GM12878 (cell line): ENCODE measurements at regions not wholly inside any gene's neighbourhood (a gene's known extent, or its start where the extent isn't known, plus 50 kb on each side); places are given as distances from the start of the nearest gene placed in this dataset.

ENCODE experiments used
- ATAC-seq: fragments of 200-7000 bp; cut with Tn5 transposase; 3 replicates; pipeline ENCODE4 v1.9.1; 2020; ENCODE audit warnings: mild to moderate bottlenecking, moderate library complexity
- BruUV-seq: library from RNA; stranded (reverse); fragments of 400-500 nt; replicated peaks from 2 replicates; lab custom pipeline; 2021; lab: Mats Ljungman, UMichigan
- CTCF ChIA-PET: fragments of 300-600 bp; sonication (Branson Sonifier 250); formaldehyde crosslinking; extraction: SDS; loops from one replicate; lab custom pipeline; 2021; ENCODE audit warnings: inconsistent platforms; lab: Yijun Ruan, JAX
- POLR2A ChIA-PET: fragments of 350-600 bp; formaldehyde crosslinking; extraction: SDS; loops from one replicate; lab custom pipeline; 2021; ENCODE audit warnings: inconsistent platforms; lab: Charles Lee
- RAD21 ChIA-PET: fragments of 300-600 bp; sonication (Branson Sonifier 250); formaldehyde crosslinking; loops from one replicate; lab custom pipeline; 2023; ENCODE audit warnings: antibody characterized with exemption; ENCODE audit not compliant: unreplicated experiment; lab: Charles Lee
- SMC1A ChIA-PET: fragments of 300-600 bp; sonication (Branson Sonifier 250); formaldehyde crosslinking; loops from one replicate; lab custom pipeline; 2023; ENCODE audit not compliant: unreplicated experiment, uncharacterized antibody; lab: Charles Lee
- DNase-seq: peaks from one replicate; pipeline ENCODE4 v3.0.0-alpha.2; 2011; ENCODE audit warnings: low read depth, low spot score
- FAIRE-seq: peaks from 3 replicates; lab custom pipeline; 2011; peaks lifted over from hg19 to GRCh38; lab: Jason Lieb, UNC
- H2AFZ ChIP-seq: 2 replicates; pipeline ENCODE4 v1.6.0; 2011; ENCODE audit warnings: low read depth, low read length, control low read depth; ENCODE audit not compliant: control insufficient read depth
- H3K27ac ChIP-seq: 2 replicates; pipeline ENCODE4 v1.5.1; 2011; ENCODE audit warnings: control low read depth; ENCODE audit not compliant: control insufficient read depth, insufficient read depth
- H3K27me3 ChIP-seq, 2 experiments: replicated peaks in 1 of 2; 2 replicates each; pipeline versions ENCODE4 v1.6.0 to v1.6.1; 2011; ENCODE audit warnings: low read length in 1 of 2; ENCODE audit not compliant: control insufficient read depth in 2 of 2, insufficient read depth in 2 of 2
- H3K36me3 ChIP-seq, 2 experiments: 2 replicates each; pipeline ENCODE4 v1.5.1; 2011; ENCODE audit warnings: low read length in 1 of 2; ENCODE audit not compliant: control insufficient read depth in 2 of 2, insufficient read depth in 2 of 2
- H3K4me1 ChIP-seq: 2 replicates; pipeline ENCODE4 v1.6.1; 2011; ENCODE audit warnings: mild to moderate bottlenecking, low read length, moderate library complexity, mixed read lengths; ENCODE audit not compliant: control insufficient read depth, insufficient read depth
- H3K4me2 ChIP-seq: 2 replicates; pipeline ENCODE4 v1.6.0; 2011; ENCODE audit warnings: control low read depth; ENCODE audit not compliant: control insufficient read depth, insufficient read depth
- H3K4me3 ChIP-seq: fragments of 200-600 bp; sonication (generic); 2 replicates; pipeline ENCODE4 v1.5.1; 2016
- H3K79me2 ChIP-seq: 2 replicates; pipeline ENCODE4 v1.6.0; 2011; ENCODE audit warnings: low read length; ENCODE audit not compliant: control insufficient read depth, insufficient read depth
- H3K9ac ChIP-seq: 2 replicates; pipeline ENCODE4 v1.8.0; 2011; ENCODE audit warnings: low read length, control low read depth, mixed read lengths; ENCODE audit not compliant: control insufficient read depth, insufficient read depth
- H3K9me3 ChIP-seq: replicated peaks from 3 replicates; pipeline ENCODE4 v1.5.1; 2011; ENCODE audit warnings: mild to moderate bottlenecking, low read length; ENCODE audit not compliant: control insufficient read depth, insufficient read depth
- H4K20me1 ChIP-seq: 2 replicates; pipeline ENCODE4 v1.6.0; 2011; ENCODE audit not compliant: control insufficient read depth, insufficient read depth
- CEBPB ChIP-seq, 2 experiments: fragments of 150-350 bp in 1 of 2; IDR thresholded peaks; 2 replicates each; pipeline ENCODE4 v1.6.1; 2012 to 2014; ENCODE audit warnings: low read depth in 2 of 2, low read length in 2 of 2, borderline replicate concordance in 1 of 2, inconsistent platforms in 1 of 2
- CHD1 ChIP-seq: IDR thresholded peaks from 2 replicates; pipeline ENCODE4 v1.6.1; 2012; ENCODE audit warnings: low read depth, low read length, improper control_type of control experiment
- EED ChIP-seq: sonication (generic); IDR thresholded peaks from 2 replicates; pipeline ENCODE4 v1.6.1; 2016; ENCODE audit warnings: antibody characterized with exemption, low read depth
- ELK1 ChIP-seq: IDR thresholded peaks from 2 replicates; pipeline ENCODE4 v1.6.1; 2012; ENCODE audit warnings: low read depth, low read length, improper control_type of control experiment
- EZH2 ChIP-seq: IDR thresholded peaks from 2 replicates; pipeline ENCODE4 v1.6.1; 2012; ENCODE audit warnings: low read depth, mild to moderate bottlenecking, control low read depth, inconsistent platforms, low read length, borderline replicate concordance; ENCODE audit not compliant: control insufficient read depth
- FOS ChIP-seq: IDR thresholded peaks from 3 replicates; pipeline ENCODE4 v1.6.1; 2011; ENCODE audit warnings: borderline replicate concordance; ENCODE audit not compliant: insufficient read length; ENCODE audit errors: extremely low read depth
- HCFC1 ChIP-seq: fragments of 150-350 bp; IDR thresholded peaks from 2 replicates; pipeline ENCODE4 v1.6.1; 2014; ENCODE audit warnings: low read length
- KAT2A ChIP-seq: conservative IDR thresholded peaks from 2 replicates; pipeline ENCODE4 v1.6.1; 2011; ENCODE audit warnings: low read depth, low read length; ENCODE audit not compliant: control insufficient read depth
- MEF2A ChIP-seq: IDR thresholded peaks from 2 replicates; pipeline ENCODE4 v1.6.1; 2011; ENCODE audit warnings: low read depth, mild to moderate bottlenecking, low read length, moderate library complexity; ENCODE audit not compliant: insufficient read depth
- NR2C1 ChIP-seq: fragments of 450-650 bp; IDR thresholded peaks from 2 replicates; pipeline ENCODE4 v1.6.1; 2017; ENCODE audit warnings: antibody characterized with exemption, mild to moderate bottlenecking, moderate library complexity
- PAX8 ChIP-seq: fragments of 450-650 bp; IDR thresholded peaks from 2 replicates; pipeline ENCODE4 v1.6.1; 2017; ENCODE audit warnings: mild to moderate bottlenecking, moderate library complexity
- POLR2AphosphoS2 ChIP-seq: IDR thresholded peaks from 2 replicates; pipeline ENCODE4 v1.6.1; 2011; ENCODE audit warnings: low read depth, mild to moderate bottlenecking, low read length, improper control_type of control experiment, moderate library complexity
- POLR2AphosphoS5 ChIP-seq: IDR thresholded peaks from 2 replicates; pipeline ENCODE4 v1.6.1; 2011; ENCODE audit warnings: mild to moderate bottlenecking, low read length, inconsistent platforms
- RUNX3 ChIP-seq: IDR thresholded peaks from 2 replicates; pipeline ENCODE4 v1.6.1; 2012; ENCODE audit warnings: low read length, inconsistent platforms
- SIN3A ChIP-seq: IDR thresholded peaks from 2 replicates; pipeline ENCODE4 v1.6.1; 2012; ENCODE audit warnings: low read depth, low read length, improper control_type of control experiment
- SKIL ChIP-seq: fragments of 450-650 bp; IDR thresholded peaks from 2 replicates; pipeline ENCODE4 v1.6.1; 2017; ENCODE audit warnings: mild to moderate bottlenecking, low read depth, inconsistent platforms; ENCODE audit not compliant: poor library complexity, severe bottlenecking
- SMC3 ChIP-seq: IDR thresholded peaks from 2 replicates; pipeline ENCODE4 v1.6.1; 2011; ENCODE audit warnings: low read length, improper control_type of control experiment, borderline replicate concordance
- SRF ChIP-seq, 2 experiments: IDR thresholded peaks; 2 replicates each; pipeline ENCODE4 v1.6.1; 2011; ENCODE audit warnings: low read depth in 2 of 2, low read length in 2 of 2, mild to moderate bottlenecking in 1 of 2, moderate library complexity in 1 of 2
- ZBTB4 ChIP-seq: fragments of 450-650 bp; formaldehyde crosslinking; IDR thresholded peaks from 2 replicates; pipeline ENCODE4 v1.4.0; 2022; ENCODE audit warnings: mild to moderate bottlenecking, moderate library complexity
- WGBS: methylation state at CpG from one replicate; pipeline ENCODE4 v1.1.6; 2016; ENCODE audit warnings: low lambda C conversion rate; ENCODE audit not compliant: insufficient replicate concordance, insufficient coverage; ENCODE audit errors: missing lambda C conversion rate; 5-methylcytosine and 5-hydroxymethylcytosine counted together
- in situ Hi-C: fragments of 300-500 bp; cut with MboI; formaldehyde crosslinking; loops from 9 replicates; pipeline ENCODE4 v1.14.3; 2018; ENCODE audit warnings: mixed read lengths
- intact Hi-C: fragments of 100-400 bp; cut with micrococcal nuclease; formaldehyde crosslinking; loops from one replicate; pipeline ENCODE4 v1.14.2; 2022; ENCODE audit not compliant: unreplicated experiment

- TF ChIP-seq ELK1: no peak
- TF ChIP-seq HCFC1: no peak
These were observed 61.0 kb downstream of the MRGPRX1 start (continued) for GRCh38 chr11:18878211-18878610.

GRCh38 chr11:18865951-18866350 lies 73.3 kb downstream of the MRGPRX1 start:
- BruUV-seq: no TSS peak
- DNase-seq (no peak), FAIRE-seq (no peak), ATAC-seq (no peak)
- ChIA-PET POLR2A (no interaction called here), SMC1A (no interaction called here), CTCF (interaction anchor here (0.7 to 1.5 kb wide), 2 partner anchors 12 to 96 kb away, joined by 3 to 5 read pairs; no protein-coding TSS in a partner anchor), RAD21 (no interaction called here)
- in situ Hi-C loops: no loop called here
- Histone ChIP-seq H2AFZ (no peak overlapping the region), H3K4me2 (no peak overlapping the region), H3K27me3 (no peaks in the 10 kb centered on the region; a peak in 1 of 4 replicates), H3K9ac (no peak overlapping the region), H3K9me3 (no peaks in the 10 kb centered on the region), H3K27ac (no peak overlapping the region), H3K79me2 (no peaks in the 10 kb centered on the region), H4K20me1 (no peaks in the 10 kb centered on the region), H3K4me3 (no peak overlapping the region), H3K36me3 (no peaks in the 10 kb centered on the region), H3K4me1 (no peaks in the 10 kb centered on the region)
- TF ChIP-seq SRF (IDR thresholded peaks at IDR 0.05; ENCODE audit: low read depth in 2 of 2, low read length in 2 of 2) (no peak), SIN3A (no peak), PAX8 (no peak), POLR2AphosphoS2 (no peak), RUNX3 (no peak), FOS (no peak), NR2C1 (no peak), POLR2AphosphoS5 (no peak), SKIL (no peak), EED (no peak), SMC3 (no peak), CEBPB (IDR thresholded peaks at IDR 0.05; ENCODE audit: borderline replicate concordance in 1 of 2, low read depth in 2 of 2, low read length in 2 of 2) (no peak), EZH2 (no peak), KAT2A (no peak), CHD1 (no peak), HCFC1 (no peak), ZBTB4 (CRISPR knock-in tag) (no peak), MEF2A (no peak)
- 50% methylated on average over 2 of the region's 2 CpGs for whole genome bisulfite sequencing
- intact Hi-C loops: no loop called here
